Hematopoietic multipotent progenitor cell treated with erythropoietin and hydrocortisone succinate and interleukin-3 and kit ligand, for 15 days (in vitro differentiated cells): ENCODE measurements at regions not wholly inside any gene's neighbourhood (a gene's known extent, or its start where the extent isn't known, plus 50 kb on each side); places are given as distances from the start of the nearest gene placed in this dataset.
"Not testable (repeated sequence)": the region's sequence is repeated elsewhere in the genome, so short reads cannot be mapped to it uniquely, and the experiment has no call there.

Source experiments
- DNase-seq: peaks from one replicate; pipeline ENCODE4 v3.0.0-alpha.2; 2015; ENCODE audit warnings: low spot score

DNA sequence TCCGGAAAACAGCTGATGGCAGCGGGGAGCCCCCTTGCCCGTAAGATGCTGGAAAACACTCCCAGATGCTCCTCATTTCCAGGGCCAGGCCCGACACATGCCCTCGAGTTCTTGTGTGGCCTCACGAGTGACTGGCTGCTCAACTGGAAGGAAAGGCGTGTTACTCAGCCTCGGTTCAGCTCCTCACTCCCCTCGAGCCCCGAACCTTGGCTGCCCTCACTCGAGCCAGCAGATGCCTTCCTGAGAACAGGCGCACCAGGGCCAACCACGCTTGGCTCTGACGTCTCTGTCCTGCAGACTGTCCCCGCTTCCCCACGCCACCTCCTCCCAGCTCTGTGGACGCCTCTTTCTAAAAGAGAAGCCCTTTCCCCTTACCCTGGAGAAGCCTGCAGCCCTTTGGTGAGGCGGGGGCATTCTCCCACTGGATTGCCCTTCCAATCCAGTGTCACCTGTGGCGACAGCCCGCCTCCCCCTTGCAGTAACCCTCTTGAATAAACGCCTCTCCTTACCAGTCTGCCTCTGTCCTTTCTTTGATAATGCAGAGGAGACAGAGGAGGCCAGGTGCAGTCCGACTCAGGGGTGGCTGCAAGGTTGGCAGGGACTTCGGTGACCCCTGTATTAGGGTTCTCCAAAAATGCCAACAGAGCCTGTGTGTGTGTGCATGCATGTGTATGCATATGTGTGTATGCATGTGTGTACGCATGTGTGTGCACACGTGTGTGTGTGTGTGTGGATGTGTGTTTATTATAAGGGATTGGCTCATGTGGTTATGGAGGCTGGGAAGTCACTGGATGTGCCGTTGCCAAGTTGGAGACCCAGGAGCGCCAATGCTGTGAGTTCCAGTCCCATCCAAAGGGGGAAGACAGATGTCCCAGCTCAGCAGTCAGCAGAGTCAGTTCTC lies 166.3 kb downstream of the KIF26A start:
- no peak for DNase-seq

DNA sequence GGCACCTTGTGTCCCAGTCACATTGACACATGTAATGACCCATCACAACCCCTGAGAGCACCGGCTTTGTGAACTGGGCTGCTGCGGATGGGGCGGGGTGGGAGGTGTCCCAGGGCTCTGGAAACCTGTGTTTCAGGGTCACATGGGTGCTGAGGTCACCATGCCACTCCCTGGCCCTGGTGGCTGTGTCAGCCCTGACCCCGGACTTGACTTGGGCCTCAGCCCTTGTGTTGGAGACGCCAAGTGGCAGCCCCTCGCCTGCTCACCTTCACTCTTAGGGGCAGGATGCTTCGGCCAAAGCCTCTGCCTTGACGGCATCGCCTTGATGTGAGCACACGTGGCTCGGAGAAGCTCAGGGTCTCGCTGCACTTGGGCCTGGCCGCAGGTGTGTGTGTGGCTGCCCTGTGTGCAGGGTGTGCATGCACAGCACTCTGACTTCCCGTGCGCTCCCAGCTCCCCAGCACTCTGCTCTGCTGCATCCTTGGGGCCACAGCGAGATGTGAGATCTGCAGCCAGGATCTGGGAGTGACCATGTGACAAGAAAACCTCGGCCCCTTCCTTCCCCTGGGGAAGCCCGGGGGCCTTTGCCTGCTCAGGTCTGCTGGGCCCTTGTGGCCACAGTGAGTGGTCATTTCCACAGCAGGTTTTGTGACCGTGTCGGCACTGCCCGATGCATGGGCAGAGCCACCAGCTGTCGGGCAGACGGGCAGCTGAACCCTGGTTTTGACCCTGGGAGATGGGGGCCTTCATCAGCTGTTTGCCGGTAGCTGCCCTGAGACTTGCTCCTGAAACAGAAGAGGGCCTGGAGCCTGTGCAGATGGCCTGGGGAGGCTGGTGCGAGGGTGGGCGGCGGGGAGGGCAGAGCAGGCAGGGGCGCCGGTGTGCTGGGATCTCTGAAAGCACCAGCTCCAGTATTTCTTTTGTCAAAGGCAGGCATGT lies 167.4 kb downstream of the KIF26A start:
- DNase-seq: no peak

DNA sequence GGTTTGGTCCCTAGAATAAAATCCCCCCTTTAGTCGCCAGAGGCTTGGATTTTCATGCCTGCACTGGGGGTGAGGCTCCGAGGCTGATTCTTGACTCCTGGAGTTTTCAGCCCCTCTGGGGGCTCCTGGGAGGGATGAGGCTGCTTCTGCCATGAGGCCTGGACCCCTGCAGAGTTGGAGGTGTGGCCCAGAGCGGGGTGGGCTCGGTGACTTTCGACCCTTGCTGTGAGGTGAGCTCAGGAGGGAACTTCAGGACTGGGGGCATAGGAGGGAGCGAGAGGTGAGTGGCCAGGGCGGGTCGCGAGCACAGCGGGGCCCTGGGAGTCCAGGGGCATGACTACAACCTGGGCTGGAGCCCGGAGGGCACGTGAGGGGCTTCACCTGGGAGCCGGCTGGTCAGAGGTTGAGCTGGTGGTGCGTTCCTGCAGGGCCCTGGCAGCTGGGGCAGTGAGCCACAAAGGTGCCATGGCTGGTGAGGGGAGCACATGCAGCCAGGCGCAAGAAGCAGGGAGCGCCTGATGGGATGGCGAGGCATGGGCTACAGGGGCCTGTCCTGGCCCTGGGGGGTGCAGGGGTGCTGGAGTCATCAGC lies 168.2 kb downstream of the KIF26A start:
- DNase-seq: no peak

DNA sequence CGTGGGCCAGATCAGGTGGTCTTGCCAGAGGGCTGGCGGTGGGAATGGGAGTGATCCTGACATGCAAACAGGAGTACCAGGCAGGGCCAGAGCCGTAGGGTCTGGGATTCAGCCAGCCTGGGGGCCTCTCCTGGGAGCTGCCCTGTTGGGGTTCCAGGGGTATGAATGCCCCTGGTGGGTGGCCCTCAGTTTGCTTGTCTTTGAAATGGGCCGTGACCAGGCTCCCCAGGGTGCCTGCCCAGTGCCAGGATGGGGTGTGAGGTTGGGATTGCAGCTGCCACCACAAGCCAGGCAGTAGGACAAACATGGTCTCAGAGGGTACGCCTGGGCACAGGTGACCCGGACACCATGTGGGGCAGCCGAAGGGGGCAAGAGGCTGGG lies 168.8 kb downstream of the KIF26A start:
- no peak for DNase-seq

DNA sequence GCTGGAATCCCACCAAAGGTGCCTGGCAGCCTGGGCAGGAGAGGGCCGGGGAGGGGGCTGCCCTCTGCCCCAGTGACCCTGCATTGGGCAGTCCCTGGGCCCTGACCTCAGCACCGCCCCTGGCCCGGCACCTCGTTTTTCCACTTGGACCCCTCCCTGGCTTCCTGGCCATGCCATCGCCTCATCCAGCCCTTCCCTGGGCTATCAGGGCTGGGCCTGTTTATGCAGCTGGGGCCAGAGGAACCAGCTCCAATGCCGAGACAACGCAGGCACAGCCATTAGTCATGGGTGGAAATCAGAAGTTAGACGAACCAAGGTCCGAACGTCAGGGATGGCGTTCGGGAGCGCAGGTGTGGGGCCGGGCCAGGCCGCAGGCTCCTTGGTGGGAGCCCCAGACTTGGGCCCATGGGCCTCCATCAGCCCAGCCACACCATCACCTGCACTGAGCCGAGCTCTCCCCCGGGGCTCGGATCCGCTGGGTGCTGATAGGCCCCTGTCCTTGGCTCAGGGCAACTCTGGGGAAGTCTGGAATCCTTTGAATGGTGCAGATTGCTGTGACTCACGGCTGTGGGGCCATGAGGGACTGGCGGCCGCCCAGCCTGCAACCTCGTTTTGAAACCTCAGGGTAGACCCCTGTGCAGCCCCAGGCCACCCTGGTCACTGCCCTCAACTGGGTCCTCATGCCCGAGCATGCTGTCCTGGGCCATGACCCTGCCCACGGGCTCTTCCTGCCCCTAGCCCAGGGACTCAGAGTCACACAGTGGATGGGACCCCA lies 169.4 kb downstream of the KIF26A start:
- DNase-seq: no peak

DNA sequence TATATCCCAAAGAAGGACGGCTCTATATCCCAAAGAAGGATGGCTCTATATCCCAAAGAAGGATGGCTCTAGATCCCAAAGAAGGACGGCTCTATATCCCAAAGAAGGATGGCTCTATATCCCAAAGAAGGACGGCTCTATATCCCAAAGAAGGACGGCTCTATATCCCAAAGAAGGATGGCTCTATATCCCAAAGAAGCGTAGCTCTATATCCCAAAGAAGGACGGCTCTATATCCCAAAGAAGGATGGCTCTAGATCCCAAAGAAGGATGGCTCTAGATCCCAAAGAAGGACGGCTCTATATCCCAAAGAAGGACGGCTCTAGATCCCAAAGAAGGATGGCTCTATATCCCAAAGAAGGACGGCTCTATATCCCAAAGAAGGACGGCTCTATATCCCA lies 170.1 kb downstream of the KIF26A start:
- DNase-seq: not testable (repeated sequence)

DNA sequence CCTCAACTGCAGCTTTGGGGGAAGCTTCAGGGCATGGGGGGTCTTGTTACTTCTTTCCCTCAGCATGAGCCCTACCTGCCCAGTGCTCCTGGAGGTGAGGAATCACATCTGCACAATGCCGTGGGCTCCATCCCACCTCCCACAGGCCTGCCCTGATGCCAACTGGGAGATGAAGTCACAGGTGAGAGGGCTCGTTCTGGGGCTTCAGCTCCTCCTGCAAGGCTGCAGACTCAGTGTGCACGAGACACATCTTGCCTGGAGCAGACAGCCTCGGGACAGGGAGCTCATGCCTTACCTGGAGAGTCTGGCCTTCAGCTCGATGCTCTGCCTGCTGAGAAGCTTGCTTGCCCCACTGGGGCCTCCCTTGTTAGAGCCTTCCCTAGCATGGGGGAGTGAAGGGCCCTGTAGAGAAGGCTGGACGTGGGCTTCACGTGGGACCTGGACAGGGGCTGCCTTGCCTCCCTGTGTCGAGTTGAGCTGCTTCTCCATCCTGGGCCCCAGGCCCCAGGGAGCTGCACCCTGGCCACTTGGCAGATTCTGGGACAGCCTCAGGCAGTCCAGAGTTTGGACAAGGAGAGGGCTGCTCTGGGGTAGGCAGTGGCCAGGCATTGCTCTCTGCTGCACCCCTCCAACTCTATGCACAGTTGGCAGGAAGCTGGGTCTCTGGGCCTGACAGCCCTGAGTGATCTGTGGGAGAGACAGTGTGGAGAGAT lies 171.4 kb downstream of the KIF26A start:
- DNase-seq: no peak

DNA sequence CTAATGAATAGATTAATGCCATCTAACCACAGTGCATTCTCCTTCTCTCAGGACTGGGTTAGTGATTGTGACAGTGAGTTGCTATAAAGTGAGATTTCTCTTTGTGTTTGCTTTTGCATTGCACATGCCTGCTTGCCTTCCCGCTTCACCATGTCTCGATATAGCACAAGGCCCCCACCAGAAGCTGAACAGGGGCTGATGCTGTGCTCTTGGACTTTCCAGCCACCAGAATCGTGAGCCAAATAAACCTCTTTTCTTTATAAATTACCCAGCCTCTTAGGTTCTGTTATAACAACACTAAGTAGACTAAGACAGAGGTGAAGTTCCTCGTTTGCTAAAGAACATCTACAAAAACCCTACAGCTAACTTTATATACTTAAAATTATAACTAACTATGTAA lies 173.0 kb downstream of the KIF26A start:
- no peak for DNase-seq

DNA sequence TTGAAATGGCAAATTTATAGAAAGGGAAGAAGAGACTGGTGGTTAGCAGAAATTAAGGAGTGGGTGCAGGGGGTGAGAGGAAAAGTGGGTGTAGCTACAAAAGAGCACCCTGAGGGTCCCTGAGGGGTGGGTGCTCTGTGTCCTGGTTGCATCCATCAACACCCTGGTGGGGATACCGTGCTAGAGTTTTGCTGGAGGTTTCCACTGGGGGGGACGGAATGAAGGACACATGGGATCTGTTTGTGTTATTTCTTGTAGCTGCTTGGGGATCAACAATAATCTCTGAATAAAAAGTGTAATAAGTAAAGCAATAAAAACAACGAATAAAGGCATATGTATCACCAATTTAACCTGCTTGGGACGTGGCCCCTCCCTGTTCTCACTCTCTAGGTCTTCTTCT lies 175.3 kb downstream of the KIF26A start:
- no peak for DNase-seq

DNA sequence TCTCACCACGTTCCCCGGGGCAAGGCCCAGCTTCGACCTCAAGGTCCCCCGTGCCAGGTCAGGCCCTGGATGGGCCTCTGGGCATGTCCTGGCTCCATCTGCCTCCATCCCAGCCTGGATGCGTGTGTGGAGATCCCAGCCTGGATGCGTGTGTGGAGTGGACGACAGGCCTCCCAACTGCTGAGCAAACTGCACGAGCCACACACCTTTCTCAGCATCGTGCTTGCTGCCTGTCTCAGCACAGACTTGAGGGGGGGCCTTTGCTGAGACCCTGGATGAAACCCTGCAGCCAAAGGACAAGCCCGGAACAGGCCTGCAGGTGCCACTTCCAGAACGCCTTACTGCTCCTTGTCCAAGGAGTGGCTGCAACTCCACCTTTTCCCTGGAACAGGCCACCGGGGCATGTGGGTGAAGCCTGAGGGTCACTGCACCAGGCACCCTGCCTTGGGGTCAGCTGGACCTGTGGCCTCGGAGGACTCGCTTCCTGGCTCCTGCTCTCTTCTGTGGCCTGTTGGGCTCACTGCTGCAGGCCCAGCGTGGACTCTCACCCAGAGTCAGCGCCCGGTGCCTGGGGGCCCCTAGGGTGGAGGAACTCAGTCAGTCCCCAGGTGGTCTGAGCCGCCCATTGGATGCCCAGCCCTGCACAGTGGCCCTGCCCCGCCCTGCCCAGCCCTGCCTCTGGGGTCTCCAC lies 176.0 kb downstream of the KIF26A start:
- DNase-seq: no peak

DNA sequence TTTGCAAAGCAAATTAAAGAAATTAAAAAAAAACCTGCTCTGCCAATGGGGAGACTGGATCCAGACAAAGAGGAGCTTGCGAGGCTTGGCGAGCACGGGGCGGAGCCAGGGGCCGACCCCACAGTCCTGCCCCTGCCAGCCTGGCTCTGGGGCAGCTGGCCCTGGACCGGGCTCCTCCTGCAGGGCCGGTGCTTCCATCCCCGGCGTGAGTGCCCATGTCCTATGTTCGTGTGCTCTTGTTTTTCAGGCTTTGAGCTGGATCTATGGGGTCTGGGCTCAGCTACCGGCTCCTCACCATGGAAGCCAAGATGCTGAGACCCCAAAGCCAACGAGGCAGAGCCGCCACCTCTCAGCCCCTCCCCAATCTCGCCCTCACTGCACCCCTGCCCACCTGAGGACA lies 176.8 kb downstream of the KIF26A start:
- DNase-seq: no peak

DNA sequence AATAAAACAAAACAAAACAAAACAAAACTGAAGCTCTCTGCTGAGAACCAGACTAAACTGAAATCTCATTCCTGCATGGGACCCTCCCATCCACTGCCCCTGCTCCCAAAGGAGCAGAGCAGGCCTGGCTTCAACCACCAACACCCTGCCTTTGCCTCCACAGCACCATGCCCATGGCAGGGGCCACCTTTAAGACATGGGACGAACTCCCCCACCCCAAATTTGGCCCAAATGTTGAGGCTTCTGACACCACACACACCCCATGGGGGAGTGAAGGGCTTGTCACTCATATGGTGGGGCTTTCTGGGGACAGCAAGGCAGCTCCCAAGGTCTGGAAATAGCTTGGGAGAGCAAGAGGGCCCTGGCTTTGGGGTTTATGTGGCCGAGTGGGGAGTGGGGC lies 177.2 kb downstream of the KIF26A start:
- no peak for DNase-seq

DNA sequence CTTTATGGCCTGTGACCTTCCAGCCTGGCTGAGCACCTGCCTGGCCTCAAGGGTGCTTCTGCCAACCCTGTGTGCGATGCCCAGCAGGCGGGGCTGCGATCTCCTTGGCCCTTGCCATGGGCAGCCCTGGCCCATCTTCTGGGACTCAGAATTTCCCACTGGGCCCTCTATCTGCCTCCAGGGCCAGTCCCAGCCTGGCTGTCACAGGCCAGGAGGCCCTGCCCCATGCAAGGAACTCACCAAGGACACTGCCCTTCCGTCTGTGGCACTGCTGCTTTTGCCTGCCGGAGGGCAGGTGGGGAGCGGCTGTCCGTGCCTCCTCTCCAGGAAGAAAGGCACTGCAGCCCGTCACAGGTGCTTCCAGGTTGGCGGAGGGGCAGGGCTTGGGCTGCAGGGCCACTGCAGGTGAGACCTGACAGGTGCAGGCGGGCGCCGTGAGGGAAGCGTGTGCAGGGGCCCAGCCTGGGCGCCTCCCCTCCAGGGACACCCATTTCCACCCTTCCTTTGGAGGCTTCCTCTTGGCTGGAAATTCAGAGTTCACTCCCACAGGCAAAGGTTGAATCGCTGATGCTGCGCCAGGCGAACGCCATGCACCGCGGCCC lies 177.8 kb downstream of the KIF26A start:
- DNase-seq: no peak

DNA sequence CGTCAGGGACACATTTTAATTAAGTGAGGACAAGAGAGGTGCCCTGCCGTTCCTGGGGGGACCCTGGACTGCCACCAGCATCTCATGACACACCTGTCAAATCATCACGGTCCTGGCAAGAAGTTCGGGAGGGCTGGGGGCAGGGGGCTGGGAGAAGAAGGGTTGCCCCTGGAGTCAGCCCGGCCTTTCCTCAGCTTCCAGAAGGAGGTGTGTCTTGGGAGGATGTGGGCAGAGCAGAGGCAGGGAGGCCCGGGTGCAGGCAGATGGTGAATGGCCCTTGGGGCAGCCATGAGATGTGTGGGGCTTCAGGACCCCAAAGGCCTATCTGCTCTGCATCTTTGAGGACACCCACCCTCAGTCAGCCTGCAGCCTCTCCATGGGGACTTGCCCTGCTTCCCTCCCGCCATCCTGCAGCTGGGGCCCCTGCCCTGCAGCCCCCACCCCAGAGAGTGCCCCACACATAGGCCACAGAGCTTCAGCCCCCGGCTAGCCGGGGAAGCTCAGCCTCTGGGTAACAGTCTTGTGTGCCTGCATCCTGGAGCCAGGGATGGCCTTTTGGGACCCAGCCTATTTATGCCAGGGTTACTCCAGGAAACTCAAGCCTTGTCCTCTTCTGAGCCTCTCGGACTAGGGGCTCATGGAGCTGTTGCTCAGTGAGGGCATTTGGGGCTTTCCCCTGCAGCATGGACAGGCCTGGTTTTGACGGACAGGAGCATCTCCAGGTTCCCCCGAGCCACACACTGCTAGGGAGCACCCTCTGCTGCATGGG lies 178.5 kb downstream of the KIF26A start:
- DNase-seq: no peak

DNA sequence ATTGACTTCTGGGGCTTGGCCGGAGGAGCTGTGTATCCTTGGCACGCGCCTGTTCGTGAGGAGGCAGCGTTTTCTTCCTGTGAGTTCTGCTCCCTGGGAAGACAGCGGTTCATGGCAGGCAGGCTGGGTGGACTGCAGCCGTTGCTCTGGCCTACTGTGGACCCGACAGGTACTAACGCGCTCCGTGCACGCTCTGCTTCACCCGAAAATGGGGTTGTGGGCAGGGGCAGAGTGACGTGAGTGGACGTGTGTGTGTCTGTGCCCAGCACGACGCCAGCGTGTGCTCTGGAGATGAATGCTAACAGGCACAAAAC lies 179.1 kb downstream of the KIF26A start:
- no peak for DNase-seq

DNA sequence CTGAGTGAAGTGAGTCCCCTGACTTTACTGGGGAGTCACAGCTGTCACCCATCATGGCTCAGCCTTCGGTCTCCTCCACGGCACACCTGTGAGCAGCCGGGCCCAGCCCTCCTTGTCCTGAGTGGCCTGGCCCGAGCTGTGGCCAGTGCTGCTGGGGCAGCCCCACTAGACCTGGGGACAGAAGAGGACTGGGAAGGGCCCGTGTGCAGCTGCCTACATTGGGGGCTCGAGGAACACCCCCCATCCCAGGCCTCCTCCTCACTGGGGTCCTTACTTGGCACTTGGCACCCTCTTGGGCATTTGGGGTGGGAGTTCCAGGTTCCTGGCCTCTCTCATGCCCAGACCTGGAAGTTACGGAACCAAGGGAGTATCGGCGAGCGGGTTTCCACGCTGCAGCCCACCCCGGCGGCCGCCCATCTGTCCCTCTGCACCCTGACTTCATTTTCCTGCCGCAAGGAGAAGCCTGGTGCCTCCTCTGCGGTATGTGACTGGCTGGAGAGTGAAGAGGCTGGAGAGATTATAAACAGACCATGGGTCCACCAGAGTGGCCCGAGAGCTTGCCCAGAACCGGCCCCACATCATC lies 179.7 kb downstream of the KIF26A start:
- no peak for DNase-seq

DNA sequence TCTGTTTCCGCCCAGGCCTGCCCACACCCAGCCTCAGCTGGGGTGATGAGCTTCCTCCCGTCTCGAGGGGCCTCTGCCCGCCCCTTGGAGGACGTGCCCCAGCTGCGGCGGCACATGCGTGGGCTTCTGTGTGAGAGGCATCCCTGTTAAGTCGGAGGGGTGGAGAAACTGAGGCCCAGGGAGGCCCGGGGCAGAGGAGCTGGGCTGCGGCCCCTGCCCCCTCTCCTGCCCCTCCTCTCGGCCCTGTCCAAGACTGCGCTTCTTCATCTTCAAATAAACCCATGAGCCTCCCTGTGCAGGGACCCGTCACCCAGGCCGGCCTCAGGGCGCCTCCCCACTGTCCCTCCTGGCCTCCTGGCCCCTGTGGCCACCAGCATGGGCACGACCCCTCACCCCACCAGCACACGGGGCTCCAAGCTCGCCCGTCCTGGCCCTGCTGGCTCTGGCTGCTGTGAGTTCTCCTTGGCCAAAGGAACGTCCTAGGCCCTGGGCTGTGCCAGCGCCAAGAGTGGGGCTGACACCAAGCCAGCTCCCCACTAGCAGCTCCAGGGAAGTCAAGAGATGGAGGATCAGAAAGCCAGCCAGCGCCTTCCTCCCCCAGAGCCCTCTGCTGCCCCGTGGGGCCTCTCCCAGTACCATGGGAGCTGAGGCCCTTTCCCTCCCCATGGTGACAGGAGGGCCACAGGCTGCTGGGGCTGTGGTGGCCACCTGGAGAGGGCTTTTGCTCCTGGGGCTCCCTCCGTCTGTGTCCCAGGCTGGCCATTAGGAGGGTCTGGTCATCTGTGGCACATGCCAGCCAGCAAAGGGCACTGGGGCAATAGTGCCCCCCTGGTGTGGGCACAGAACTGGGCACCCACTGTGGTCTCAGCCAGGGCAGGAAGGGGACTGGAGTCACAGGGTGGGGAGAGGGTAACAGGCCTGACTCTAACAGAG lies 180.4 kb downstream of the KIF26A start:
- DNase-seq: no peak
